ENCODE measurements at regions not wholly inside any gene's neighbourhood (a gene's known extent, or its start where the extent isn't known, plus 50 kb on each side); places are given as distances from the start of the nearest gene placed in this dataset.

GRCh38 chr12:66742508-66743367, 63.9 kb upstream of the GRIP1 start:
- H3K23ac ChIP-seq (ENCODE audit: low read depth, low read length, poor library complexity) = no peak overlapping the region
- H3K79me1 ChIP-seq (ENCODE audit: low read depth, low read length) = no peaks in the 10 kb centered on the region
- H3K4me1 ChIP-seq (ENCODE audit: control insufficient read depth in 2 of 2, insufficient read depth in 1 of 2, low read depth in 1 of 2, low read length in 2 of 2) = peaks cover 3 to 4% of the 10 kb centered on the region in 2 donors
- DNase-seq (ENCODE audit: low spot score) = no peak
- H2AK5ac ChIP-seq (ENCODE audit: low read depth, low read length) = no peak overlapping the region
- no peak overlapping the region for H3K4me3 ChIP-seq (ENCODE audit: low read length in 2 of 2)
- H3K27me3 ChIP-seq (ENCODE audit: control insufficient read depth in 3 of 3, insufficient read depth in 3 of 3, low read depth in 1 of 3, low read length in 3 of 3) = no peaks in the 10 kb centered on the region
- H3K9me3 ChIP-seq (replicated peaks in 1 of 2; ENCODE audit: control insufficient read depth in 2 of 2, insufficient read depth in 1 of 2, low read depth in 1 of 2, low read length in 2 of 2) = no peaks in the 10 kb centered on the region
- H2BK15ac ChIP-seq (ENCODE audit: low read length) = no peak overlapping the region
- H4K91ac ChIP-seq (ENCODE audit: low read depth, low read length, poor library complexity) = no peak overlapping the region
- no peak overlapping the region for H3K9ac ChIP-seq (ENCODE audit: low read depth, low read length, poor library complexity)
- H3K4me2 ChIP-seq (ENCODE audit: insufficient read depth, low read length, poor library complexity, severe bottlenecking) = no peak overlapping the region
- no peak overlapping the region for H2BK5ac ChIP-seq (ENCODE audit: low read length)
- H4K8ac ChIP-seq (ENCODE audit: low read depth, low read length) = no peak overlapping the region
- no peak overlapping the region for H3K14ac ChIP-seq (ENCODE audit: low read length)
- H3K4ac ChIP-seq (ENCODE audit: low read length) = no peak overlapping the region
- no peak overlapping the region for H3K18ac ChIP-seq (ENCODE audit: low read length)
- no peak overlapping the region for H2BK120ac ChIP-seq (ENCODE audit: low read depth, low read length)
- no peak overlapping the region for H2AFZ ChIP-seq (ENCODE audit: low read length)
- H2BK12ac ChIP-seq (ENCODE audit: low read length) = no peak overlapping the region
- H3K27ac ChIP-seq (replicated peaks; ENCODE audit: low read length) = no peak overlapping the region
- no peaks in the 10 kb centered on the region for H3K36me3 ChIP-seq (replicated peaks in 1 of 2; ENCODE audit: control insufficient read depth in 2 of 2, insufficient read depth in 2 of 2, low read length in 2 of 2)
- WGBS, 2 donors (ENCODE audit: extremely low coverage in 2 of 2, insufficient read length in 2 of 2, insufficient replicate concordance in 1 of 2) = no CpG with 5 or more reads among the region's 2 CpGs

- Histone ChIP-seq H2BK120ac (ENCODE audit: low read depth, low read length) (no peak overlapping the region), H3K4ac (ENCODE audit: low read length) (no peak overlapping the region), H3K23ac (ENCODE audit: low read depth, low read length, poor library complexity) (no peak overlapping the region)
Observed at GRCh38 chr12:66744461-66744860, 65.6 kb upstream of the GRIP1 start.

GRCh38 chr12:66744956-66745383, 66.1 kb upstream of the GRIP1 start:
- H3K4me3 ChIP-seq (ENCODE audit: low read length in 2 of 2) = no peak overlapping the region
- no peaks in the 10 kb centered on the region for H3K27me3 ChIP-seq (ENCODE audit: control insufficient read depth in 3 of 3, insufficient read depth in 3 of 3, low read depth in 1 of 3, low read length in 3 of 3)

More at GRCh38 chr12:66744461-66744860, 65.6 kb upstream of the GRIP1 start:
- Histone ChIP-seq H3K79me1 (ENCODE audit: low read depth, low read length) (no peaks in the 10 kb centered on the region), H2AFZ (ENCODE audit: low read length) (no peak overlapping the region), H3K4me1 (ENCODE audit: control insufficient read depth in 2 of 2, insufficient read depth in 1 of 2, low read depth in 1 of 2, low read length in 2 of 2) (peaks cover 3 to 4% of the 10 kb centered on the region in 2 donors), H2BK5ac (ENCODE audit: low read length) (no peak overlapping the region), H2BK15ac (ENCODE audit: low read length) (no peak overlapping the region), H3K27me3 (ENCODE audit: control insufficient read depth in 3 of 3, insufficient read depth in 3 of 3, low read depth in 1 of 3, low read length in 3 of 3) (no peaks in the 10 kb centered on the region), H3K36me3 (replicated peaks in 1 of 2; ENCODE audit: control insufficient read depth in 2 of 2, insufficient read depth in 2 of 2, low read length in 2 of 2) (no peaks in the 10 kb centered on the region), H3K27ac (replicated peaks; ENCODE audit: low read length) (no peak overlapping the region), H4K8ac (ENCODE audit: low read depth, low read length) (no peak overlapping the region), H3K18ac (ENCODE audit: low read length) (no peak overlapping the region), H3K4me2 (ENCODE audit: insufficient read depth, low read length, poor library complexity, severe bottlenecking) (no peak overlapping the region), H3K9ac (ENCODE audit: low read depth, low read length, poor library complexity) (no peak overlapping the region), H2BK12ac (ENCODE audit: low read length) (no peak overlapping the region), H3K14ac (ENCODE audit: low read length) (no peak overlapping the region), H3K9me3 (replicated peaks in 1 of 2; ENCODE audit: control insufficient read depth in 2 of 2, insufficient read depth in 1 of 2, low read depth in 1 of 2, low read length in 2 of 2) (no peaks in the 10 kb centered on the region), H4K91ac (ENCODE audit: low read depth, low read length, poor library complexity) (no peak overlapping the region), H3K4me3 (ENCODE audit: low read length in 2 of 2) (no peak overlapping the region), H2AK5ac (ENCODE audit: low read depth, low read length) (no peak overlapping the region)
- no CpG with 5 or more reads among the region's 3 CpGs for WGBS, 2 donors (ENCODE audit: extremely low coverage in 2 of 2, insufficient read length in 2 of 2, insufficient replicate concordance in 1 of 2)
- no peak for DNase-seq (ENCODE audit: low spot score)

DNA sequence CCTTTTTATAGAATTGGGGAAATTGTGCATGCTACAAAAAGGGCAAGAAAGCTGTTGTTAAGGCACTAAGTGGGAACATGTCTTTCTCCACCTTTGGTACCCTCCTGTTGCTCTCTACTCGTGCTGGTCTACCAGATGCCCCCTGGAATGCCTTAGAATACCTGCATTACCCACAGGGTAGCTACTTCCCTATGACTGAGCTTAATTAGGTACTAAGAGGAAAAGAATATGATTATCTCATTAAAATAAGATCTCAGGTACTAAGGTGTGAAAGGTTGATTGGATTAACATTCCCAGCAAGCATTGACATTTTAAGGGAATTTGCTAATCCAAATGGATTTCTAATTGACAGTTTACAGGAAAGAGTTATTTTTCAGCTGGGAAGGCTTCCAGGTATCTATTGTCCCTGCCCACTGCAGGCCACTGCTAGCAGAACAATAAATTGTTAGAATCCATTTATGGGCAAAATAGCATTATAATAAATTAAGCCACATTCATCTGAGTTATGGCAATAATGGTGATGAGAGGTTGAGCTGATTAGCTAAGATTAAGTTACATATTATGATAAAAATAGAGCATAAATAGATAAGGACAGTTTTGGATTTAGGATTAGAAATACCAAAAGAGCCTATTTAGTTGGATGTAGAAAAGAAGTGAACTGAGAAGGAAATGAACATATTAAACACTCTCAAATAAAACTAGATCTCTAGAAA, 67.8 kb upstream of the GRIP1 start:
- H4K91ac ChIP-seq (ENCODE audit: low read depth, low read length, poor library complexity) = no peak overlapping the region
- no peak overlapping the region for H3K4ac ChIP-seq (ENCODE audit: low read length)
- no peak overlapping the region for H3K18ac ChIP-seq (ENCODE audit: low read length)
- H3K4me1 ChIP-seq (ENCODE audit: control insufficient read depth in 2 of 2, insufficient read depth in 1 of 2, low read depth in 1 of 2, low read length in 2 of 2) = peaks cover 3 to 4% of the 10 kb centered on the region in 2 donors
- H3K9ac ChIP-seq (ENCODE audit: low read depth, low read length, poor library complexity) = no peak overlapping the region
- no peaks in the 10 kb centered on the region for H3K27me3 ChIP-seq (ENCODE audit: control insufficient read depth in 3 of 3, insufficient read depth in 3 of 3, low read depth in 1 of 3, low read length in 3 of 3)
- H2BK120ac ChIP-seq (ENCODE audit: low read depth, low read length) = no peak overlapping the region
- no peaks in the 10 kb centered on the region for H3K9me3 ChIP-seq (replicated peaks in 1 of 2; ENCODE audit: control insufficient read depth in 2 of 2, insufficient read depth in 1 of 2, low read depth in 1 of 2, low read length in 2 of 2)
- no peak overlapping the region for H3K14ac ChIP-seq (ENCODE audit: low read length)
- no peak overlapping the region for H2BK5ac ChIP-seq (ENCODE audit: low read length)
- H2BK12ac ChIP-seq (ENCODE audit: low read length) = no peak overlapping the region
- H3K36me3 ChIP-seq (replicated peaks in 1 of 2; ENCODE audit: control insufficient read depth in 2 of 2, insufficient read depth in 2 of 2, low read length in 2 of 2) = no peaks in the 10 kb centered on the region
- no peak overlapping the region for H2AFZ ChIP-seq (ENCODE audit: low read length)
- H3K79me1 ChIP-seq (ENCODE audit: low read depth, low read length) = no peaks in the 10 kb centered on the region
- H3K27ac ChIP-seq (replicated peaks; ENCODE audit: low read length) = no peak overlapping the region
- H3K23ac ChIP-seq (ENCODE audit: low read depth, low read length, poor library complexity) = no peak overlapping the region
- no peak overlapping the region for H2AK5ac ChIP-seq (ENCODE audit: low read depth, low read length)
- H2BK15ac ChIP-seq (ENCODE audit: low read length) = no peak overlapping the region
- H4K8ac ChIP-seq (ENCODE audit: low read depth, low read length) = no peak overlapping the region
- no peak overlapping the region for H3K4me2 ChIP-seq (ENCODE audit: insufficient read depth, low read length, poor library complexity, severe bottlenecking)
- DNase-seq (ENCODE audit: low spot score) = no peak
- no peak overlapping the region for H3K4me3 ChIP-seq (ENCODE audit: low read length in 2 of 2)
- no CpG with 5 or more reads among the region's 1 CpG for WGBS, 2 donors (ENCODE audit: extremely low coverage in 2 of 2, insufficient read length in 2 of 2, insufficient replicate concordance in 1 of 2)

More at GRCh38 chr12:66744956-66745383, 66.1 kb upstream of the GRIP1 start:
- no peaks in the 10 kb centered on the region for H3K9me3 ChIP-seq (replicated peaks in 1 of 2; ENCODE audit: control insufficient read depth in 2 of 2, insufficient read depth in 1 of 2, low read depth in 1 of 2, low read length in 2 of 2)
- no peak overlapping the region for H2BK120ac ChIP-seq (ENCODE audit: low read depth, low read length)
- no peak overlapping the region for H2AFZ ChIP-seq (ENCODE audit: low read length)
- H2BK15ac ChIP-seq (ENCODE audit: low read length) = no peak overlapping the region
- H3K4me1 ChIP-seq (ENCODE audit: control insufficient read depth in 2 of 2, insufficient read depth in 1 of 2, low read depth in 1 of 2, low read length in 2 of 2) = peaks cover 3 to 4% of the 10 kb centered on the region in 2 donors
- H2AK5ac ChIP-seq (ENCODE audit: low read depth, low read length) = no peak overlapping the region
- no peaks in the 10 kb centered on the region for H3K36me3 ChIP-seq (replicated peaks in 1 of 2; ENCODE audit: control insufficient read depth in 2 of 2, insufficient read depth in 2 of 2, low read length in 2 of 2)
- H4K91ac ChIP-seq (ENCODE audit: low read depth, low read length, poor library complexity) = no peak overlapping the region
- no peak overlapping the region for H3K9ac ChIP-seq (ENCODE audit: low read depth, low read length, poor library complexity)
- no CpG with 5 or more reads among the region's 3 CpGs for WGBS, 2 donors (ENCODE audit: extremely low coverage in 2 of 2, insufficient read length in 2 of 2, insufficient replicate concordance in 1 of 2)
- no peak overlapping the region for H3K18ac ChIP-seq (ENCODE audit: low read length)
- H2BK5ac ChIP-seq (ENCODE audit: low read length) = no peak overlapping the region
- H3K14ac ChIP-seq (ENCODE audit: low read length) = no peak overlapping the region
- no peak overlapping the region for H4K8ac ChIP-seq (ENCODE audit: low read depth, low read length)
- H2BK12ac ChIP-seq (ENCODE audit: low read length) = no peak overlapping the region
- no peaks in the 10 kb centered on the region for H3K79me1 ChIP-seq (ENCODE audit: low read depth, low read length)
- DNase-seq (ENCODE audit: low spot score) = no peak
- no peak overlapping the region for H3K23ac ChIP-seq (ENCODE audit: low read depth, low read length, poor library complexity)
- no peak overlapping the region for H3K4me2 ChIP-seq (ENCODE audit: insufficient read depth, low read length, poor library complexity, severe bottlenecking)
- H3K27ac ChIP-seq (replicated peaks; ENCODE audit: low read length) = no peak overlapping the region
- H3K4ac ChIP-seq (ENCODE audit: low read length) = no peak overlapping the region

Data from neuronal stem cell (in vitro differentiated cells).